UCSD-AML1 (cell line): ENCODE measurements at regions not wholly inside any gene's neighbourhood (a gene's known extent, or its start where the extent isn't known, plus 50 kb on each side); places are given as distances from the start of the nearest gene placed in this dataset.

ENCODE experiments used
- DNase-seq: peaks from one replicate; lab custom pipeline; 2025; ENCODE audit not compliant: unreplicated experiment; lab: John Stamatoyannopoulos, UW

GRCh38 chr17:14959106-14959648, 305.9 kb downstream of the PMP22 start:
- DNase-seq, result no peak

- DNase-seq, result no peak
Observed at GRCh38 chr17:14953405-14953804, 311.7 kb downstream of the PMP22 start.

GRCh38 chr17:14950686-14951085, 314.4 kb downstream of the PMP22 start:
- no peak for DNase-seq

- no peak for DNase-seq
Observed at GRCh38 chr17:14950216-14950615, 314.9 kb downstream of the PMP22 start.

GRCh38 chr17:14947671-14948070, 317.5 kb downstream of the PMP22 start:
- DNase-seq, result no peak

GRCh38 chr17:14946481-14946880, 318.6 kb downstream of the PMP22 start:
- no peak for DNase-seq

- no peak for DNase-seq
Observed at GRCh38 chr17:14942526-14943190, 322.5 kb downstream of the PMP22 start.

- no peak for DNase-seq
Observed at GRCh38 chr17:14940938-14941265, 324.2 kb downstream of the PMP22 start.

- DNase-seq, result no peak
Observed at GRCh38 chr17:14940108-14940937, 324.8 kb downstream of the PMP22 start.

GRCh38 chr17:14935845-14936485, 329.2 kb downstream of the PMP22 start:
- DNase-seq, result no peak

GRCh38 chr17:14935139-14935841, 329.8 kb downstream of the PMP22 start:
- no peak for DNase-seq

- no peak for DNase-seq
Observed at GRCh38 chr17:14933676-14934075, 331.4 kb downstream of the PMP22 start.

GRCh38 chr17:14926526-14927122, 338.5 kb downstream of the PMP22 start:
- DNase-seq, result peak; percentile 9

- DNase-seq, result no peak
Observed at GRCh38 chr17:14926073-14926472, 339.1 kb downstream of the PMP22 start.

GRCh38 chr17:14925498-14925897, 339.6 kb downstream of the PMP22 start:
- DNase-seq, result no peak

GRCh38 chr17:14923981-14924380, 341.1 kb downstream of the PMP22 start:
- DNase-seq, result no peak

GRCh38 chr17:14922411-14922810, 342.7 kb downstream of the PMP22 start:
- DNase-seq, result no peak

GRCh38 chr17:14921936-14922335, 343.2 kb downstream of the PMP22 start:
- no peak for DNase-seq

GRCh38 chr17:14919631-14920213, 345.4 kb downstream of the PMP22 start:
- DNase-seq, result no peak

- DNase-seq, result no peak
Observed at GRCh38 chr17:14919094-14919493, 346.0 kb downstream of the PMP22 start.
